Fibroblast of lung (primary cell): ENCODE measurements at regions not wholly inside any gene's neighbourhood (a gene's known extent, or its start where the extent isn't known, plus 50 kb on each side); places are given as distances from the start of the nearest gene placed in this dataset.

Source experiments
- EZH2 ChIP-seq: IDR thresholded peaks from 2 replicates; pipeline ENCODE4 v1.5.1; 2012; ENCODE audit warnings: low read length, control low read depth, mild to moderate bottlenecking; ENCODE audit errors: missing control alignments
- TF ChIP-seq, protein P1 (sequence below), 2 donors: IDR thresholded peaks in 1 of 2; conservative IDR thresholded peaks in 1 of 2; 1 replicate in 1 of 2; 2 replicates in 1 of 2; pipeline ENCODE4 v1.5.1; 2011 to 2012; ENCODE audit warnings: low read length in 2 of 2, control low read depth in 1 of 2, inconsistent platforms in 1 of 2, low read depth in 1 of 2, mild to moderate bottlenecking in 1 of 2

DNA sequence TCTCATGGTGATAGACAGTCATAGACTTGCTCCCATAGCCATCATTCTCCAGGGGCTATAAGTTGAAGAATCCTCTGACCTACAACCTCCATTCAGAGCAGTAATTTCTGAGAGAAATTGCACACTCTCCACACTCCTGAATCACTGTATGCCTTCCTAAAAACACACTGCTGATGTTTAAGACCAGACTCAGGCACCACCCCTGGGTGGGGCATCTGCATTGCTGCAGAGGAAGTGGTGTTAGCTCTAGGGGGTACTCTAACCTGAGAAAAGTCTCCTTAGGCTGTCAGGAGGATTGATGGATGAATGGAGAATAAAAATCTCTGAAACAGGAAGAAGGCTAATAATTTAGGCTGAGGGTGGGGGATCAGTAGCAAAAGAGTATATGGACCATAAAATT, 436.1 kb downstream of the DAD1 start:
- TF ChIP-seq, protein P1, sequence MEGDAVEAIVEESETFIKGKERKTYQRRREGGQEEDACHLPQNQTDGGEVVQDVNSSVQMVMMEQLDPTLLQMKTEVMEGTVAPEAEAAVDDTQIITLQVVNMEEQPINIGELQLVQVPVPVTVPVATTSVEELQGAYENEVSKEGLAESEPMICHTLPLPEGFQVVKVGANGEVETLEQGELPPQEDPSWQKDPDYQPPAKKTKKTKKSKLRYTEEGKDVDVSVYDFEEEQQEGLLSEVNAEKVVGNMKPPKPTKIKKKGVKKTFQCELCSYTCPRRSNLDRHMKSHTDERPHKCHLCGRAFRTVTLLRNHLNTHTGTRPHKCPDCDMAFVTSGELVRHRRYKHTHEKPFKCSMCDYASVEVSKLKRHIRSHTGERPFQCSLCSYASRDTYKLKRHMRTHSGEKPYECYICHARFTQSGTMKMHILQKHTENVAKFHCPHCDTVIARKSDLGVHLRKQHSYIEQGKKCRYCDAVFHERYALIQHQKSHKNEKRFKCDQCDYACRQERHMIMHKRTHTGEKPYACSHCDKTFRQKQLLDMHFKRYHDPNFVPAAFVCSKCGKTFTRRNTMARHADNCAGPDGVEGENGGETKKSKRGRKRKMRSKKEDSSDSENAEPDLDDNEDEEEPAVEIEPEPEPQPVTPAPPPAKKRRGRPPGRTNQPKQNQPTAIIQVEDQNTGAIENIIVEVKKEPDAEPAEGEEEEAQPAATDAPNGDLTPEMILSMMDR (conservative IDR thresholded peaks at IDR 0.05 in 1 of 2, IDR thresholded peaks at IDR 0.05 in 1 of 2; ENCODE audit: low read depth in 1 of 2, low read length in 2 of 2), result no peak
- no peak for TF ChIP-seq EZH2
